Esophagus squamous epithelium (tissue), 4 donors: ENCODE measurements at regions not wholly inside any gene's neighbourhood (a gene's known extent, or its start where the extent isn't known, plus 50 kb on each side); places are given as distances from the start of the nearest gene placed in this dataset.

Source experiments
- POLR2A ChIP-seq, 4 donors: fragments of 450-650 bp; IDR thresholded peaks; one replicate each; pipeline ENCODE4 v1.6.1; 2017; ENCODE audit warnings: antibody characterized with exemption in 4 of 4, mild to moderate bottlenecking in 4 of 4, moderate library complexity in 3 of 4
- TF ChIP-seq, protein P1 (sequence below), 6 experiments: fragments of 450-650 bp in 4 of 6; fragments of 200-600 bp in 2 of 6; sonication (generic) in 2 of 6; IDR thresholded peaks; one replicate each; pipeline ENCODE4 v1.5.1; 2016 to 2019; ENCODE audit warnings: antibody characterized with exemption in 6 of 6, mild to moderate bottlenecking in 4 of 6, moderate library complexity in 4 of 6

DNA sequence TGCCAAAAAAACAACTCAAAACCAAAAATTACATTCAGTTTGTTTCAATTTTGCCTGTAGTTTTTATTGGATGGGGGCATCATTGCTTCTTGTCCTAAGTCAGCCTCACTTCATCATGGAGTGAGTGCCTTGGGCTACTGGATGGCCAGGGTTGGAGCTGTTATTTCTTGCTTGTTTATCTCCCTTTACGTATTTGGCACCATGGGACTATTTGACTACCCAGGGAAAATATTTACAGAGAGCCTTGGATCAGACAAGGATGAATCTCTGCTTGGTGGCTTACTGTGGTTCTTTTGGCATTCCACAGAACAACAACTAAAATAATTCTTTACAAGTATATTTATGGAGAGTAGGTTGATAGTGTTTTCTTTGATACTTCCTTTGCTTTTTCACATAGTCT is 160.8 kb upstream of the SEL1L start:
- TF ChIP-seq, protein P1, sequence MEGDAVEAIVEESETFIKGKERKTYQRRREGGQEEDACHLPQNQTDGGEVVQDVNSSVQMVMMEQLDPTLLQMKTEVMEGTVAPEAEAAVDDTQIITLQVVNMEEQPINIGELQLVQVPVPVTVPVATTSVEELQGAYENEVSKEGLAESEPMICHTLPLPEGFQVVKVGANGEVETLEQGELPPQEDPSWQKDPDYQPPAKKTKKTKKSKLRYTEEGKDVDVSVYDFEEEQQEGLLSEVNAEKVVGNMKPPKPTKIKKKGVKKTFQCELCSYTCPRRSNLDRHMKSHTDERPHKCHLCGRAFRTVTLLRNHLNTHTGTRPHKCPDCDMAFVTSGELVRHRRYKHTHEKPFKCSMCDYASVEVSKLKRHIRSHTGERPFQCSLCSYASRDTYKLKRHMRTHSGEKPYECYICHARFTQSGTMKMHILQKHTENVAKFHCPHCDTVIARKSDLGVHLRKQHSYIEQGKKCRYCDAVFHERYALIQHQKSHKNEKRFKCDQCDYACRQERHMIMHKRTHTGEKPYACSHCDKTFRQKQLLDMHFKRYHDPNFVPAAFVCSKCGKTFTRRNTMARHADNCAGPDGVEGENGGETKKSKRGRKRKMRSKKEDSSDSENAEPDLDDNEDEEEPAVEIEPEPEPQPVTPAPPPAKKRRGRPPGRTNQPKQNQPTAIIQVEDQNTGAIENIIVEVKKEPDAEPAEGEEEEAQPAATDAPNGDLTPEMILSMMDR (IDR thresholded peaks at IDR 0.05), result no peak
- TF ChIP-seq POLR2A (IDR thresholded peaks at IDR 0.05), result no peak
